ENCODE measurements at regions not wholly inside any gene's neighbourhood (a gene's known extent, or its start where the extent isn't known, plus 50 kb on each side); places are given as distances from the start of the nearest gene placed in this dataset.

DNA sequence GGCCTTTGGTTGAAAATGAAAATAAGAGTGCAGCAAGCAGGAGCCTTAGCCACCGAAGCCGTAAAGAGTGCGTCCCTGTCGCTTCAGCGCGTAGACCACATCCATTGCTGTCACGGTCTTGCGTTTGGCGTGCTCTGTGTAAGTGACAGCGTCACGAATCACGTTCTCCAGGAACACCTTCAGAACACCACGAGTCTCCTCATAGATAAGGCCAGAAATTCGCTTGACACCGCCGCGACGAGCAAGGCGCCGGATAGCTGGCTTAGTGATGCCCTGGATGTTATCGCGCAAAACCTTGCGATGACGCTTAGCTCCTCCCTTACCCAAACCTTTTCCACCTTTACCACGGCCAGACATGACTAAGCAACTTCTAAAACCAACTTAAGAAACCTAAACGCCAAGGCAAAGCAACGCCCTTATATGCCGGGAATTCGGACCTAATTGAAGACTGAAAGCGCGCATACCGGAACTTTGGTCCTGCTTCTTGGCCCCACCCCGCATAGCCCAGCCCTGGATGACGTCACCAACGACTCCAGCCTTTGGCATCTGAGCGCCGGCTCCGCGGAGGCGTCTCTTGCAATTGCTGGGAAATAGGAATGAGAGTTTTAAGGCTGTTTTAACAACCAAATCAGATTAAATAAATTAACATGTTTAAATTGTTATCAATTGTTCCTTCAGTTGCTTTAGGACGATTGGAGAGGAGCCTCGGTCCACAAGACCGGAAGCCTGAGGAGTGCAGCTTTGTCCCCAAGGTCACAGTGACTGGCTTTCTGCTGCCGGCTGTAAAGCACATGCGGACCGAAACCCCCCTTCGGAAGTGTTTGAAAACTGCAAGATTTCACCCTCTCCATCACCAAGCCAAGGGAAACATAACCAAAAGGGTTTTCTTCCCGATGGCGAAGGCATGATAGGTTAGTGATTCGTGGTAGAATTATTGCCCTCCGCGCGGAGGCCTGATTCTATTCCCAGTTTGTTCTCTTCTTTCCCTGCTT lies 79.6 kb upstream of the BTN3A2 start:
- TF ChIP-seq ZBTB33 (IDR thresholded peaks at IDR 0.05), result peak; percentile 93
- TF ChIP-seq, protein P1, sequence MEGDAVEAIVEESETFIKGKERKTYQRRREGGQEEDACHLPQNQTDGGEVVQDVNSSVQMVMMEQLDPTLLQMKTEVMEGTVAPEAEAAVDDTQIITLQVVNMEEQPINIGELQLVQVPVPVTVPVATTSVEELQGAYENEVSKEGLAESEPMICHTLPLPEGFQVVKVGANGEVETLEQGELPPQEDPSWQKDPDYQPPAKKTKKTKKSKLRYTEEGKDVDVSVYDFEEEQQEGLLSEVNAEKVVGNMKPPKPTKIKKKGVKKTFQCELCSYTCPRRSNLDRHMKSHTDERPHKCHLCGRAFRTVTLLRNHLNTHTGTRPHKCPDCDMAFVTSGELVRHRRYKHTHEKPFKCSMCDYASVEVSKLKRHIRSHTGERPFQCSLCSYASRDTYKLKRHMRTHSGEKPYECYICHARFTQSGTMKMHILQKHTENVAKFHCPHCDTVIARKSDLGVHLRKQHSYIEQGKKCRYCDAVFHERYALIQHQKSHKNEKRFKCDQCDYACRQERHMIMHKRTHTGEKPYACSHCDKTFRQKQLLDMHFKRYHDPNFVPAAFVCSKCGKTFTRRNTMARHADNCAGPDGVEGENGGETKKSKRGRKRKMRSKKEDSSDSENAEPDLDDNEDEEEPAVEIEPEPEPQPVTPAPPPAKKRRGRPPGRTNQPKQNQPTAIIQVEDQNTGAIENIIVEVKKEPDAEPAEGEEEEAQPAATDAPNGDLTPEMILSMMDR (IDR thresholded peaks at IDR 0.05; ENCODE audit: low read depth, low read length, missing input control), result no peak
- peak in 1 of 2 donors; percentile 25 for TF ChIP-seq EGR1 (IDR thresholded peaks at IDR 0.05; ENCODE audit: low read depth in 2 of 2)
- no peak for TF ChIP-seq FOXA1 (IDR thresholded peaks at IDR 0.05)
- TF ChIP-seq FOXA2 (IDR thresholded peaks at IDR 0.05), result no peak
- TF ChIP-seq RXRA (IDR thresholded peaks at IDR 0.05), result peak in 1 of 2 donors; percentile 69
- peak; percentile 80 for TF ChIP-seq SP1 (IDR thresholded peaks at IDR 0.05)
- TF ChIP-seq TAF1 (conservative IDR thresholded peaks at IDR 0.05), result peak; percentile 50
- peak; percentile 68 for TF ChIP-seq YY1 (IDR thresholded peaks at IDR 0.05)
- TF ChIP-seq GABPA (IDR thresholded peaks at IDR 0.05 in 1 of 2, conservative IDR thresholded peaks at IDR 0.05 in 1 of 2), result peak; percentile 34 to 77
- TF ChIP-seq HNF4A (conservative IDR thresholded peaks at IDR 0.05), result peak; percentile 51 to 59
- TF ChIP-seq JUND (IDR thresholded peaks at IDR 0.05), result peak; percentile 92 to 95
- TF ChIP-seq RAD21 (IDR thresholded peaks at IDR 0.05), result peak in 1 of 2 donors; percentile 7
- TF ChIP-seq, protein P2, sequence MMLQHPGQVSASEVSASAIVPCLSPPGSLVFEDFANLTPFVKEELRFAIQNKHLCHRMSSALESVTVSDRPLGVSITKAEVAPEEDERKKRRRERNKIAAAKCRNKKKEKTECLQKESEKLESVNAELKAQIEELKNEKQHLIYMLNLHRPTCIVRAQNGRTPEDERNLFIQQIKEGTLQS (IDR thresholded peaks at IDR 0.05), result peak; percentile 54
- peak; percentile 66 for TF ChIP-seq NR2F2 (IDR thresholded peaks at IDR 0.05)
- TF ChIP-seq, protein P3, sequence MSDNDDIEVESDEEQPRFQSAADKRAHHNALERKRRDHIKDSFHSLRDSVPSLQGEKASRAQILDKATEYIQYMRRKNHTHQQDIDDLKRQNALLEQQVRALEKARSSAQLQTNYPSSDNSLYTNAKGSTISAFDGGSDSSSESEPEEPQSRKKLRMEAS (IDR thresholded peaks at IDR 0.05), result peak; percentile 74
- TF ChIP-seq HNF4G (IDR thresholded peaks at IDR 0.05), result no peak
- TF ChIP-seq REST (IDR thresholded peaks at IDR 0.05), result peak; percentile 24
- Histone ChIP-seq H3K9me3 (ENCODE audit: control insufficient read depth in 4 of 4, low read length in 3 of 4) (no peaks in the 10 kb centered on the region), H3K27ac (ENCODE audit: low read depth in 1 of 2, low read length in 2 of 2) (peak overlapping the region; percentile 87 to 96), H3K9ac (ENCODE audit: low read depth in 1 of 2, low read length in 2 of 2) (peak overlapping the region; percentile 72 to 86), H3K36me3 (ENCODE audit: control insufficient read depth in 4 of 4, insufficient read depth in 3 of 4, low read depth in 1 of 4, low read length in 3 of 4) (no peaks in the 10 kb centered on the region), H3K27me3 (ENCODE audit: control insufficient read depth in 4 of 4, insufficient read depth in 4 of 4, low read length in 3 of 4) (no peaks in the 10 kb centered on the region), H3K4me1 (ENCODE audit: control insufficient read depth in 4 of 4, insufficient read depth in 4 of 4, low read length in 3 of 4) (peaks cover 0 to 12% (median 5%) of the 10 kb centered on the region in 4 donors), H3K4me3 (ENCODE audit: low read depth in 1 of 3, low read length in 3 of 3) (peak overlapping the region; percentile 59 to 99 (median 92))
- WGBS, result 1% methylated on average over 53 of the region's 53 CpGs
- DNase-seq (ENCODE audit: low spot score), result peak; percentile 97

Measured in liver (tissue), 8 donors.